ENCODE measurements at regions not wholly inside any gene's neighbourhood (a gene's known extent, or its start where the extent isn't known, plus 50 kb on each side); places are given as distances from the start of the nearest gene placed in this dataset.

DNA sequence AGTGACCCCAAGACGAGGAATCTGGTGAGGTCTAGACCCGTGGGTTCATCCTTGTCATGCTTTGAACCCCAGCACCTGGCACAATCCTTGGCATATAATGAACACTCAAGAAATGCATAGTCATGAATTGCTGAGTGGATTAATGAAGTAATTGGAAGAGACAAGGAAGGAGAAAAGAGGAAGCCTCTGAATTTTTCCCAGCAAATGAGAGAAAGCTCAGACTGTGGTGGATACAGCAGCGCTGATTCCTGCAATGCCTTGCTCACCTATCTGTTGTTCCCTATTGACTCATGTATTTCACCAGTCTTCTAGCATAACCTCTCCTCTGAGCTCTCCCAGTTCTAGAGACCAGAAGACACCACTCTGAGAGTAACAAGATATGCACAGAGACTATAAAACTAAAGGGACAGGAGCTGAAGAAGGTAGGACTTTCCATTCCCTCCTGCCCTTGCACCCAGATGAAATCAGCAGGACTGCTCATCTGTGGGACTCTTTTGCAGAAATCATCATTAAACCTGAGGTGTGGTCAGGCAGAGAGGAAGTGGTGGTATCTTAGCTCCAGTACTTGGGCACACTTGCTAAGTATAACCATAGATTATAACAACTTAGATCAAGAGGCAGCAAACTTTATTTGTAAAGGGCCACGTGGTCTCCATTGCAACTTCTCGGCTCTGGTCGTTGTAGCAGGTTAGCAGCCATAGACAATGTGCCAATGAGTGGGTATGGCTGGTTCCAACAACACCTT is 102.8 kb downstream of the MAF start:
- TF ChIP-seq, protein P1, sequence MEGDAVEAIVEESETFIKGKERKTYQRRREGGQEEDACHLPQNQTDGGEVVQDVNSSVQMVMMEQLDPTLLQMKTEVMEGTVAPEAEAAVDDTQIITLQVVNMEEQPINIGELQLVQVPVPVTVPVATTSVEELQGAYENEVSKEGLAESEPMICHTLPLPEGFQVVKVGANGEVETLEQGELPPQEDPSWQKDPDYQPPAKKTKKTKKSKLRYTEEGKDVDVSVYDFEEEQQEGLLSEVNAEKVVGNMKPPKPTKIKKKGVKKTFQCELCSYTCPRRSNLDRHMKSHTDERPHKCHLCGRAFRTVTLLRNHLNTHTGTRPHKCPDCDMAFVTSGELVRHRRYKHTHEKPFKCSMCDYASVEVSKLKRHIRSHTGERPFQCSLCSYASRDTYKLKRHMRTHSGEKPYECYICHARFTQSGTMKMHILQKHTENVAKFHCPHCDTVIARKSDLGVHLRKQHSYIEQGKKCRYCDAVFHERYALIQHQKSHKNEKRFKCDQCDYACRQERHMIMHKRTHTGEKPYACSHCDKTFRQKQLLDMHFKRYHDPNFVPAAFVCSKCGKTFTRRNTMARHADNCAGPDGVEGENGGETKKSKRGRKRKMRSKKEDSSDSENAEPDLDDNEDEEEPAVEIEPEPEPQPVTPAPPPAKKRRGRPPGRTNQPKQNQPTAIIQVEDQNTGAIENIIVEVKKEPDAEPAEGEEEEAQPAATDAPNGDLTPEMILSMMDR (IDR thresholded peaks at IDR 0.05; ENCODE audit: unreplicated experiment in 3 of 3), result no peak
- peaks cover 7% of the 10 kb centered on the region for H3K4me1 Mint-ChIP-seq
- no peak overlapping the region for H3K4me3 Mint-ChIP-seq
- H3K27ac Mint-ChIP-seq, result no peak overlapping the region
- H3K36me3 Mint-ChIP-seq (ENCODE audit: low read depth), result no peaks in the 10 kb centered on the region
- no peaks in the 10 kb centered on the region for H3K27me3 Mint-ChIP-seq (ENCODE audit: low read depth)
- peaks cover 11% of the 10 kb centered on the region for H3K9me3 Mint-ChIP-seq

DNA sequence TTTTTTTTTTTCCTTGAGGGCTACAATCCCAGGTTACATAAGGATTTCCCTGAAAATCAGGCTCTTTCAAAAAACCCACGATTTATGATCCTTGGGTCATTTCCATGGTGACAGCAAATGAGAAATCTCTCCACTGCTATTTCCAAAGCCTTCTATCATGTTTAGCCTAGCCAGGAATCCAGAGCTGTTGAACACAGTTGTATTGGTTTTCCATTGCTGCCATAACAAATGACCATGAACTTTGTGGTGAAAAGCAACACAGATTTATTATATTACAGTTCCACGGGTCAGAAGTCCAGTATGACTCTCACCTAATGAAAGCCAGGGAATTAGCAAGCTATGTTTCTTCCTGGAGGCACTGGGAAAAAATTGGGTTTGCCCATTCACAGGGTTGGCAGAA is 106.6 kb downstream of the MAF start:
- peaks cover 7% of the 10 kb centered on the region for H3K4me1 Mint-ChIP-seq
- no peak overlapping the region for H3K4me3 Mint-ChIP-seq
- peaks cover 7% of the 10 kb centered on the region for H3K9me3 Mint-ChIP-seq
- H3K27me3 Mint-ChIP-seq (ENCODE audit: low read depth), result no peaks in the 10 kb centered on the region
- TF ChIP-seq, protein P1 (IDR thresholded peaks at IDR 0.05; ENCODE audit: unreplicated experiment in 3 of 3), result no peak
- H3K36me3 Mint-ChIP-seq (ENCODE audit: low read depth), result no peaks in the 10 kb centered on the region
- H3K27ac Mint-ChIP-seq, result no peak overlapping the region

DNA sequence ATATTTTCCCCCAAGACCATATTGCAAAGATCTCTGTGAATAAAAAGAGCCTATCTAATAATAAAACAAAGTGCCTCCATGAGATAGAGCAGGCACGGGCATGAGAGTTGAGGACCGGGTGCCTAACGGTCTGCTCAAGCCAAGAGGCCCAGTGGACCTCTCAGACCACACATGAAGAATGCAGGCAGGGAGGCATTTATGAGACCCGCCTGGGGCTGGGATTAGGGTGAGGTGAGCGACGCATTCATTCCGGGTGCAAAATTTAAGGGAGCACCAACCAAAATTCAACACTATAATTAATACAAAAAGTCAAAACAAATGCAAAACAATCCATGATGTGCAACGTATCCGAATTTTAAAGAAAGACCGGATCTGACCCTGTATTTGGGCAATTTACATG is 108.5 kb downstream of the MAF start:
- Mint-ChIP-seq H3K9me3 (peaks cover 7% of the 10 kb centered on the region), H3K27me3 (ENCODE audit: low read depth) (no peaks in the 10 kb centered on the region), H3K4me3 (no peak overlapping the region), H3K27ac (no peak overlapping the region), H3K36me3 (ENCODE audit: low read depth) (no peaks in the 10 kb centered on the region), H3K4me1 (peaks cover 7% of the 10 kb centered on the region)
- TF ChIP-seq, protein P1 (IDR thresholded peaks at IDR 0.05; ENCODE audit: unreplicated experiment in 3 of 3), result no peak

DNA sequence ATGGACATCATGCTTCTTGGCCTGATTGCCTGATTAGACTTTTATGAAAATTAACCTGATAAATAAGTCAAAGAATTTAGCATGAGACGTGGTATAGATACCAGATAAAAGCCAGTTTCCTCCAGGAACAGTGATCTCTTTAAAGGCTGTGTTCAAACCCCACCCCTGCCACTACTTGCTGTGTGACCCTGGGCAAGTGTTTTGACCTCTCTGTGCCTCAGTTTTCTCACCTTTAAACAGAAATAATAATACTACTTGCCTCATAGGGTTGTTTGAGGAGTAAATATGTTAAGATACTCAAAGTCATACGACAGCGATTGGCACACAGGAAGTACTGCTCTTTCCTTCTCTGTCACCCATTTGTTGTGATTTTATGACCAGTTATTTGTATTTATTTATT is 115.5 kb downstream of the MAF start:
- H3K36me3 Mint-ChIP-seq (ENCODE audit: low read depth), result no peaks in the 10 kb centered on the region
- no peaks in the 10 kb centered on the region for H3K9me3 Mint-ChIP-seq
- TF ChIP-seq, protein P1 (IDR thresholded peaks at IDR 0.05; ENCODE audit: unreplicated experiment in 3 of 3), result no peak
- H3K27me3 Mint-ChIP-seq (ENCODE audit: low read depth), result peaks cover 4% of the 10 kb centered on the region
- no peak overlapping the region for H3K4me3 Mint-ChIP-seq
- H3K4me1 Mint-ChIP-seq, result no peaks in the 10 kb centered on the region
- no peak overlapping the region for H3K27ac Mint-ChIP-seq

DNA sequence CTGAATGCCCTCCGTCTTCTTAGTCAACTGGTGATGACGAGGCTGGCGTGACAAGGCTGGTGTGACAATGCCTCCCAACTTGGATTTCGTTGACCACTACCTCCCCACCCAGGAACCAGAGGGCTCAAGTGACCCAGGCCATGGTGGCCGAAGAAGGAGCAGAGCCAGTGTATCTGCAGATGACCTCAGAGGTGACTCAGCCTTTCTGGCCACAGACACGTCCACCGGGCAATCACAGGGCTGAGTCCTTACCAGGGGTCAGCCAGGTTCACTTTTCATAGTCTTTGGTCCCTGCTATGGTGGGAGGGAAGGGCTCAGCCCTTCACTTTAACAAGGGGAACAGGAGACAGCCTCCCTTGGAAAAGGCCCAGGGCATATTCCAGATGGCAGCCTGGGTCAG is 116.3 kb downstream of the MAF start:
- Mint-ChIP-seq H3K4me3 (no peak overlapping the region), H3K36me3 (ENCODE audit: low read depth) (no peaks in the 10 kb centered on the region), H3K27ac (no peak overlapping the region), H3K4me1 (no peaks in the 10 kb centered on the region), H3K27me3 (ENCODE audit: low read depth) (peaks cover 6% of the 10 kb centered on the region), H3K9me3 (no peaks in the 10 kb centered on the region)
- TF ChIP-seq, protein P1 (IDR thresholded peaks at IDR 0.05; ENCODE audit: unreplicated experiment in 3 of 3), result no peak

DNA sequence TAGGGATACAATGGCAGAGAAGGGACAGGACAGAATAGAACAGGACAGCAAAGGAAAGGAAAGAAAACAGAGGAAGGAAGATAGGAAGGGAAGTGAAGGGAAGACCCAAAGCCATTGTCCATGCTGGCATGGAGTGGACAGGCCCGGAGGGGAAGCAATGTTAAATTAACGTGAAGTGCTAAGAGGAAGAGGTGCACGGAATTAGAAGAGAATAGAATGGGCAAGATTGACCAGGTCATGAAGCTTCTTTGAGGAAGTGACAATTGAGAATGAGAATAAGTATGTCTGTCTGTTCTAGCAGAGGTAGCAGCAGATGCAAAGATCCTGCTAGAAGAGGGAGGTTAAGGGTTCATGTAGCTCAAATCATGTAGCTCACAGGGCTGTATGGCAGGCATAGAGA is 117.2 kb downstream of the MAF start:
- H3K27ac Mint-ChIP-seq, result no peak overlapping the region
- no peaks in the 10 kb centered on the region for H3K9me3 Mint-ChIP-seq
- no peaks in the 10 kb centered on the region for H3K36me3 Mint-ChIP-seq (ENCODE audit: low read depth)
- H3K4me3 Mint-ChIP-seq, result no peak overlapping the region
- H3K4me1 Mint-ChIP-seq, result no peaks in the 10 kb centered on the region
- TF ChIP-seq, protein P1 (IDR thresholded peaks at IDR 0.05; ENCODE audit: unreplicated experiment in 3 of 3), result no peak
- H3K27me3 Mint-ChIP-seq (ENCODE audit: low read depth), result peaks cover 9% of the 10 kb centered on the region
